ENCODE measurements at regions not wholly inside any gene's neighbourhood (a gene's known extent, or its start where the extent isn't known, plus 50 kb on each side); places are given as distances from the start of the nearest gene placed in this dataset.

- no peaks in the 10 kb centered on the region for H3K27me3 ChIP-seq (ENCODE audit: insufficient read depth, low read depth, severe bottlenecking)
- no peaks in the 10 kb centered on the region for H3K9me3 ChIP-seq (ENCODE audit: severe bottlenecking)
- no peaks in the 10 kb centered on the region for H3K36me3 ChIP-seq
- DNase-seq = no peak
- no peak overlapping the region for H3K27ac ChIP-seq
- TF ChIP-seq CTCF (IDR thresholded peaks at IDR 0.05; ENCODE audit: low read depth, low read length) = no peak
- no peak overlapping the region for H3K4me3 ChIP-seq (ENCODE audit: low read depth, low read length)
These were observed 200.3 kb upstream of the UMPS start for GRCh38 chr3:124529826-124530571.

GRCh38 chr3:124530916-124531315 lies 199.3 kb upstream of the UMPS start:
- no peaks in the 10 kb centered on the region for H3K36me3 ChIP-seq
- H3K4me3 ChIP-seq (ENCODE audit: low read depth, low read length) = no peak overlapping the region
- no peak for DNase-seq
- no peak overlapping the region for H3K27ac ChIP-seq
- H3K9me3 ChIP-seq (ENCODE audit: severe bottlenecking) = no peaks in the 10 kb centered on the region
- H3K27me3 ChIP-seq (ENCODE audit: insufficient read depth, low read depth, severe bottlenecking) = no peaks in the 10 kb centered on the region
- no peak for TF ChIP-seq CTCF (IDR thresholded peaks at IDR 0.05; ENCODE audit: low read depth, low read length)

- no peak overlapping the region for H3K27ac ChIP-seq
- no peak for DNase-seq
- H3K27me3 ChIP-seq (ENCODE audit: insufficient read depth, low read depth, severe bottlenecking) = no peaks in the 10 kb centered on the region
- no peaks in the 10 kb centered on the region for H3K36me3 ChIP-seq
- no peak for TF ChIP-seq CTCF (IDR thresholded peaks at IDR 0.05; ENCODE audit: low read depth, low read length)
- no peak overlapping the region for H3K4me3 ChIP-seq (ENCODE audit: low read depth, low read length)
- no peaks in the 10 kb centered on the region for H3K9me3 ChIP-seq (ENCODE audit: severe bottlenecking)
These were observed 198.2 kb upstream of the UMPS start for GRCh38 chr3:124532071-124532470.

- Histone ChIP-seq H3K27me3 (ENCODE audit: insufficient read depth, low read depth, severe bottlenecking) (no peaks in the 10 kb centered on the region), H3K4me3 (ENCODE audit: low read depth, low read length) (no peak overlapping the region), H3K9me3 (ENCODE audit: severe bottlenecking) (no peaks in the 10 kb centered on the region), H3K27ac (no peak overlapping the region), H3K36me3 (no peaks in the 10 kb centered on the region)
- TF ChIP-seq CTCF (IDR thresholded peaks at IDR 0.05; ENCODE audit: low read depth, low read length) = no peak
- DNase-seq = no peak
These were observed 194.9 kb upstream of the UMPS start for GRCh38 chr3:124535306-124535705.

- DNase-seq = no peak
- no peaks in the 10 kb centered on the region for H3K27me3 ChIP-seq (ENCODE audit: insufficient read depth, low read depth, severe bottlenecking)
- no peak for TF ChIP-seq CTCF (IDR thresholded peaks at IDR 0.05; ENCODE audit: low read depth, low read length)
- no peaks in the 10 kb centered on the region for H3K36me3 ChIP-seq
- no peak overlapping the region for H3K27ac ChIP-seq
- no peak overlapping the region for H3K4me3 ChIP-seq (ENCODE audit: low read depth, low read length)
- H3K9me3 ChIP-seq (ENCODE audit: severe bottlenecking) = no peaks in the 10 kb centered on the region
These were observed 189.6 kb upstream of the UMPS start for GRCh38 chr3:124540550-124541211.
